Transverse colon (tissue), 3 donors: ENCODE measurements at regions not wholly inside any gene's neighbourhood (a gene's known extent, or its start where the extent isn't known, plus 50 kb on each side); places are given as distances from the start of the nearest gene placed in this dataset.

Experiments used
- EP300 ChIP-seq: sonication (generic); formaldehyde crosslinking; IDR thresholded peaks from one replicate; pipeline ENCODE4 v1.6.1; 2017; ENCODE audit warnings: antibody characterized with exemption, low read depth
- POLR2AphosphoS5 ChIP-seq, 3 donors: sonication (generic); formaldehyde crosslinking; IDR thresholded peaks; one replicate each; pipeline ENCODE4 v1.6.1; 2016; ENCODE audit warnings: antibody characterized with exemption in 3 of 3

GRCh38 chr11:45725121-45725520 is 59.7 kb upstream of the CHST1 start:
- TF ChIP-seq POLR2AphosphoS5 (IDR thresholded peaks at IDR 0.05) (no peak), EP300 (no peak)
